GM08714 (cell line): ENCODE measurements at regions not wholly inside any gene's neighbourhood (a gene's known extent, or its start where the extent isn't known, plus 50 kb on each side); places are given as distances from the start of the nearest gene placed in this dataset.

Source experiments
- H3K4me3 ChIP-seq: fragments of 200-500 bp; sonication (Bioruptor generic); 2 replicates; pipeline ENCODE4 v1.5.1; 2014; ENCODE audit warnings: mild to moderate bottlenecking, low read length, inconsistent platforms
- ZNF274 ChIP-seq: IDR thresholded peaks from 2 replicates; pipeline ENCODE4 v1.6.1; 2012; ENCODE audit warnings: mild to moderate bottlenecking, low read depth, low read length

- TF ChIP-seq ZNF274: no peak
- no peak overlapping the region for H3K4me3 ChIP-seq
Observed at GRCh38 chr4:177951026-177951425, 508.8 kb upstream of the AGA start.

- no peak for TF ChIP-seq ZNF274
- H3K4me3 ChIP-seq: no peak overlapping the region
Observed at GRCh38 chr4:177952723-177953122, 510.5 kb upstream of the AGA start.

GRCh38 chr4:177957596-177958360, 515.5 kb upstream of the AGA start:
- no peak overlapping the region for H3K4me3 ChIP-seq
- no peak for TF ChIP-seq ZNF274

- no peak overlapping the region for H3K4me3 ChIP-seq
- TF ChIP-seq ZNF274: no peak
Observed at GRCh38 chr4:177960566-177960965, 518.3 kb upstream of the AGA start.

GRCh38 chr4:177961761-177962380, 519.6 kb upstream of the AGA start:
- no peak for TF ChIP-seq ZNF274
- no peak overlapping the region for H3K4me3 ChIP-seq

- TF ChIP-seq ZNF274: no peak
- no peak overlapping the region for H3K4me3 ChIP-seq
Observed at GRCh38 chr4:177964061-177964460, 521.8 kb upstream of the AGA start.

GRCh38 chr4:177964693-177965168, 522.5 kb upstream of the AGA start:
- no peak for TF ChIP-seq ZNF274
- no peak overlapping the region for H3K4me3 ChIP-seq

GRCh38 chr4:177967328-177967727, 525.1 kb upstream of the AGA start:
- no peak for TF ChIP-seq ZNF274
- no peak overlapping the region for H3K4me3 ChIP-seq

GRCh38 chr4:177968817-177969442, 526.7 kb upstream of the AGA start:
- H3K4me3 ChIP-seq: no peak overlapping the region
- no peak for TF ChIP-seq ZNF274

- H3K4me3 ChIP-seq: no peak overlapping the region
- TF ChIP-seq ZNF274: no peak
Observed at GRCh38 chr4:177974461-177974860, 532.2 kb upstream of the AGA start.

- TF ChIP-seq ZNF274: no peak
- H3K4me3 ChIP-seq: no peak overlapping the region
Observed at GRCh38 chr4:177975315-177975987, 533.2 kb upstream of the AGA start.

- H3K4me3 ChIP-seq: no peak overlapping the region
- TF ChIP-seq ZNF274: no peak
Observed at GRCh38 chr4:177986236-177986635, 544.0 kb upstream of the AGA start.

- TF ChIP-seq ZNF274: no peak
- no peak overlapping the region for H3K4me3 ChIP-seq
Observed at GRCh38 chr4:177987896-177988295, 545.7 kb upstream of the AGA start.

GRCh38 chr4:177989503-177990201, 547.4 kb upstream of the AGA start:
- TF ChIP-seq ZNF274: no peak
- no peak overlapping the region for H3K4me3 ChIP-seq
